Activated CD4-positive, alpha-beta T cell treated with anti-CD3 and anti-CD28 coated beads, Interleukin-2, amount 50 U/mL, for 24 hours (primary cell): ENCODE measurements at regions not wholly inside any gene's neighbourhood (a gene's known extent, or its start where the extent isn't known, plus 50 kb on each side); places are given as distances from the start of the nearest gene placed in this dataset.
A peak's percentile ranks its signal among the peaks of the same experiment; 100 is the strongest.

Source experiments
- DNase-seq, 2 donors: peaks; one replicate each; pipeline ENCODE4 v3.0.0-alpha.2; 2020; ENCODE audit warnings: low read depth in 1 of 2, low spot score in 1 of 2

DNA sequence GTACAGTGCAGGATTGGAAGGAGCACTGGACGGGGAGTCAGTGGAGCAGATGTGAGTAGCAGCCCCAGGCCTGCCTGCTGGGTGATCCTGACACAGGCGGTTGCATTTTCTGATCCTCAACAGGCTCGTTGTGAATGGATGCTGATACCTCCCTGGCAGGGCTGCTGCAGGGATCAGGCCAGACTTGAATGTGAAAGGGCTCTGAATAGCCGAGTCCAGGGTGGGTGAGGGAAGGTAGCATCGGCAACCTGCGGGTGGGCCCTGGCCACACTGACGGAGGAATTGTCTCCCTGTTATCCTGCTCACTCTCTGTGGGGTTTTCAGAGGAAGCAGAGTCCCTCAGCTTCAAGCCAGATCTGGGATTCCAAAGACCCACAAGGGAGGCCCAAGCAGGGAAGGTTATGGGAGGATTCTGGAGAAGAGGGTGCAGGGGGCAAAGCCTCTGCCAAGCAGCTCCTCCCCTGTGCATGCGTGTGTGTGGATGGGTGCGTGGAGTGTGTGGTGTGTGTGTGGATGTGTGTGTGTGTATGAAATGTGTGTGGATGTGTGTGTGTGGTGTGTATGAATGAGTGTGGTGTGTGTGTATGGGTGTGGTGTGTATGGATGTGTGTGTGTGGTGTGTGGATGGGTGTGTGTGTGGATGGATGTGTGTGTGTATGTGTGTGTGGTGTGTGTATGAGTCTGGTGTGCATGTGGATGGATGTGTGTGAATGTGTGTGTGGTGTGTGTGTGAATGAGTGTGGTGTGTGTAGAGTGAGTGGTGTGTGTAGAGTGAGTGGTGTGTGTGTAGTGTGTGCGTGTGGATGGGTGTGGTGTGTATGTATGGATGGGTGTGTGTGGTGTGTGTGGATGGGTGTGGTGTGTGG is 100.3 kb downstream of the UBIAD1 start:
- DNase-seq, result no peak

DNA sequence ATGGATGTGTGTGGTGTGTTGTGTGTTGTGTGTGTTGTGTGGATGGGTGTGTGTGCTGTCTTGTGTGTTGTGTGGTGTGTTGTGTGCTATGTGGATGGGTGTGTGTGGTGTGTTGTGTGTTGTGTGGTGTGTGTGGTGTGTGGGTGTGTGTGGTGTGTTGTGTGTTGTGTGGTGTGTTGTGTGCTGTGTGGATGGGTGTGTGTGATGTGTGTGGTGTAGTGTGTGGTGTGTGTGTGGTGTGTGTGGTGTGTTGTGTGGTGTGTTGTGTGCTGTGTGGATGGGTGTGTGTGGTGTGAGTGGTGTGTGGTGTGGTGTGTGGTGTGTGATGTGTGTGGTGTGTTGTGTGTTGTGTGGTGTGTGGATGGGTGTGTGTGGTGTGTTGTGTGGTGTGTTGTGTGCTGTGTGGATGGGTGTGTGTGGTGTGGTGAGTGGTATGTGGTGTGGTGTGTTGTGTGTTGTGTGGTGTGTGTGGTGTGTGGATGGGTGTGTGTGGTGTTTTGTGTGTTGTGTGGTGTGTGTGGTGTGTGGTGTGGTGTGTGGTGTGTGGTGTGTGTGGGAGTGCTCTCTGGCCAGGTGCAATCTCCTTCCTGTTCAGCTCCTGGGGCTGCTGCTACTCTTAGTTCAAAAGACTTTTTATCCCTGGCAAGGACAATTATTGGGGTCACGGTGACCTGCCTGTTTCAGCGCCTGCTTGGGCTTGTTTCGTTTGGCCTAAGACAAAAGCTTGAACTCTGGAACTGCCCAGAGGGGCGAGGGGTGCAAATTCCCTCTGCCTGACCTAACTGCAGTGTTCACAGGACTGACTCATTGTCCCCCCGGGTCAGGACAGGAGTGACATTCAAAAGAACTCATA is 101.1 kb downstream of the UBIAD1 start:
- DNase-seq, result no peak

DNA sequence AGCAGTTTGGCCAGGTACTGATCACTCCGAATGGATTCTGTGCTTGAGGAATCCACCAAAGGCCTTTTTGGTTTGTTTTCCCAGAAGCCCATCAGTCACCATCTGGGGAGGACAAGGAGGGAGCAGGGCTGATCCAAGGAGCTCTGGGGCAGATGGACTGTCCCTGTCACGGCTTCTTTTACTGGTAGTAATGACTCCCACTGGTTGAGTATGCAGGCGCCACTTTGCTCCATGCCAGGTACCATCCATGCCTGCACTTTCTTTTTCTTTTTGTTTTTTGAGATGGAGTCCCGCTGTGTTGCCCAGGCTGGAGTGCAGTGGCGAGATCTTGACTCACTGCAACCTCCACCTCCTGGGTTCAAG is 101.7 kb downstream of the UBIAD1 start:
- no peak for DNase-seq

DNA sequence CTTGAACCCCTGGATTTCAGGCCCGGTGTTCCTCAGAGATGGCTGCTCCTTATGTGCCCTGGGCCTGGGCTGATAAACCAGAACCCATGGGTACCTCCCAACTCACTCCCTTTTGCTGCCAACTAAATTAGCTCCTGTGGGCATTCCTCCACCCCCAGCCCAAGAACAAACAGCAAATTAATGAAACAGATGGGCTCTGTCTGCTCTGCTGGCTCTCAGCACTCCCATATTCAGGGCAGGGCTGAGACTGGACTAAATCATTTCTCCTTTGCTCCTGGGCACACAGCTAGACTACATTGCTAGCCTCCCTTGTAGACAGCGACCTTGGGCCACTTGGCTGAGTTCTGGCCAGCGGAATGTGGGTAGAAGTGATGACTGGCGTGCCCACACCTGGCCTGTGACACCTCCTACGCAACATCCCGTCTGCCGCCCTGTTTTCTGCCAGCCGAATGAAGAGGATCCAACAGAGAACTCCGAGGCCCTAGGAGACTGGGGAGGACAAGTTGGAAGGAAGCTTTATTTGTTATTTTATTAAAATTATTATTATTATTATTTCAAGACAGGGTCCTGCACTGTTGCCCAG is 101.9 kb upstream of the DISP3 start:
- no peak for DNase-seq

DNA sequence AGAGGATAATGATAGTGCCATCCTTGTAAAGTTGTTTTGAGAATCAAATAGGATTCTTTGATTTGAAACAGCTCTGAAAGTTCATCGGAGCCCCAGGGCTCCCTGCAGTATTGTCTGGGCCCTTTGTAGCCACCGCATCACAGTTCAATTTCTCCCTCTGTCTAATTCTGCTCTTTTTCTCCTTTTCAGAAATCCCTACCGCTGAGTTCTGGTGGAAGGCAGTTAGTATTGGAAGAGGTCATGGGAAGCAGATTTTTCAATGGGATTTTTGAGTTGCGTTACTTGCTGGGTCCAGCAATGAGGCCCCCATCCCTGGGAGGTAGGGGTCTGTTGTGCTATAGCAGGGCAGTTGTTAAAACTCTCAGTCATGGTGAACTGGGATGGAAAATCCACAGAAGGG is 101.0 kb upstream of the DISP3 start:
- no peak for DNase-seq

DNA sequence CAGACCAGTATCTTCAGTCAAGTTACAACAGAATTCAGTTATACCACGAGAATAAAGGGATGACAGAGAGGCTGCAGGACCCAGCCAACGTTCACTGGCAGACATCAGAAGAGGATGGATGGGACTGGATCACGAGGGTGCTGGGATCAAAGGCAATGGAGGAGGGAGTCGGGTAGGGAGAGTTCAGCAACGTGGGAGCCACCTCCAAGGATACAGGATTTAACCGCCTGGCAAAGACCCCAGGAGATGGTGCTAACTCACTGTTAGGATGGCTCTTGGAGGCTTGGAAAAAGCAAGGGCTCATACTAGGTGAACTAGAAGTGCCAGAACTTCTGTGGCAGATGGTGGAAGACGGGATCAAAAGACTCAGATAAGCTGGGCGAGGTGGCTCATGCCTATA is 99.1 kb upstream of the DISP3 start:
- no peak for DNase-seq

DNA sequence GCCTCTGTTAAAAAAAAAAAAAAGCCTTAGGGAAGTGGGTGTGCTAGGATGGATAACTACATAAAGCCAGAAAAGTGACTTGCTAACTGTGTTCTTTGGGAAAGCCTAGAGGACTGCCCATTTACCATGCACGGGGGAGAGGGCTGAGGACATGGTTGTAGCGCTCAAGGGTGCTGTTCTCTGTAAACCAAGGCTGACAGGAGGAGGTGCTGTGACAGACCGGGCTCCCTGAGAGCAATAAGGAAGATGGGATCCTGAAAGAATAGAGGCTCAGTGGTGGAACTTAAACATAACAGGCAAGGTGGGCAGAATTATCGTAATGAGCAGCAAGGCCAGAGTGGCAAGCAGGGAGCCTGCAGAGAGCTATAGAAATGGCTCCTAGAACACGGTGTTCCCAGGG is 98.5 kb upstream of the DISP3 start:
- DNase-seq, result no peak

DNA sequence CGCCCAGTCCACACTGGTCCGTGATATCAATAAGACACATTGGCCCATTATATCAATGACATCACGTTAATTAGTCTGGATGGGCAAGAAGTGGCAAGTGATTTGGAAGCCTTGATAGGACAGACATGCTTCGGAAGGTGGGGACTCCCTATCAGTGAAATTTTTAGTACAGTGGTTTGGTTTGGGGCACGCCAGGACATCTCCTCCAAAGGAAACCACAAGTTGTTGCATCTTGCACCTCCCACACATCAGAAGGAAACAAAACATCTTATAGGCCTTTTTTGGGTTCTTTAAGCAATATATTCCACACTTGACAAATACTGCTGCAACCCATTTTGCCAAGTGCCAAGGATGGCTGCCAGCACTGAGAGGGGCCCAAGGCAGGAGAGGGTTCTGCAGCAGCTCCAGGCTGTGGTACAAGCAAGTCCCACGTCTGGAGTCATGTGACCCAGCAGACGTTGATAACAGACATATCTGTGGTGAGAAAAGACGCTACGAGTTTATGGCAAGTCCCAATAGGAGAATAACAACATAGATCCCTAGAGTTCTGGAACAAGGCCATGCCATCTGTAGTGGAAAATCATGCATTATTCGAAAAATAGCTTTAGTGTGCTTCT is 95.3 kb upstream of the DISP3 start:
- no peak for DNase-seq

DNA sequence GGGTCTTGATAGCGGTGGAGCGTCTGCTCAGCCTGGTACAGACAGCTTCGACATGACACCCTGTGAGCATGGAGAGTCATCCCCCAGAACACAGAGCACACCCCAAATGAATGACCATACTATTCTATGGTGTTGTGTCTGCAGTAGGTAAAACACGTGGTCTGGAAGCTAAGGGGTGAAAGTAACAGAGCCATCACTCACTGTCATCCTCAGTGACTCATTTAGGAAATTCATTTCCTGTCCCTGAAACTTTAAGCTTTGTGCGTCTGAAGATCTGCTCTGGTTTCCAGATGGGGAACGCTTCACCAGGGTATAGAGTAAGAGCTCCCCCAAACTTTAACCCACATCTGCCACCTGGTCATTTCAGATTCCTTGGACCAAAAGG is 94.8 kb upstream of the DISP3 start:
- DNase-seq, result peak in 1 of 2 donors; percentile 7

DNA sequence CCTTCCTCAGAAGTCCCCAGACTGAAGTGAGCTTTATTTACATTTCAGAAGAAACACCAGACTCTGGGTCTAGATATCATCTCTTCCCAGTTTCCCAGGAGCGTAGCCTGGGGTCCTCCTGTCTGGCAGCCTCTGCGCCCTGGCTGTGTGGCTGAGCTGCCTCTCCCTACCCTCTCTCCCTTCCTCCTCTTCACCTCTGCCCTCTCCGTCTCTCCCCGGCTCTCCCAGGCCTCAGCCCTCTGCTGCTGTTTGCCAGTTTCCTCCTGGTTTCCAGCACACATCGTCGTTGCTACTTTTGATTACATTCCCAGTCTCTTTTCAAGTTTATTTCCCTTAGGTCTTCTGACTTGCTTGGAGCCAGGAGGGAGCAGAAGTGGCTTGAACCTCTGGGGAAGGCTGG is 91.1 kb upstream of the DISP3 start:
- no peak for DNase-seq

DNA sequence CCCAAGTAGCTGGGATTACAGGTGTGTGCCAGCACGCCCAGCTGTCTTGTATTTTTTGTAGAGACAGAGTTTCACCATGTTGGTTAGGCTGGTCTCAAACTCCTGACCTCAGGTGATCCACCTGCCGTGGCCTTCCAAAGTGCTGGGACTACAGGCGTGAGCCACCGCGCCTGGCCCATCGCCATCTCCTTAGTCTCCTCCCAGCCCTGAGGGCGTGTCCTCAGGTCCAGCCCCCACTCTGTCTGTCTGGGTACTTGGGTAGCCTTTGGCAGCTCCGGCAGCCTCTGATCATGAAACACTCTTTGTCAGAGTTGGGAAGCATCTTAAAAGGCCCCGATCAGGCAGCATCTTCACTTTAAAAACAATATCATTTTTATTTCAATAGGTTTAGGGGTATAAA is 90.3 kb upstream of the DISP3 start:
- DNase-seq, result no peak

DNA sequence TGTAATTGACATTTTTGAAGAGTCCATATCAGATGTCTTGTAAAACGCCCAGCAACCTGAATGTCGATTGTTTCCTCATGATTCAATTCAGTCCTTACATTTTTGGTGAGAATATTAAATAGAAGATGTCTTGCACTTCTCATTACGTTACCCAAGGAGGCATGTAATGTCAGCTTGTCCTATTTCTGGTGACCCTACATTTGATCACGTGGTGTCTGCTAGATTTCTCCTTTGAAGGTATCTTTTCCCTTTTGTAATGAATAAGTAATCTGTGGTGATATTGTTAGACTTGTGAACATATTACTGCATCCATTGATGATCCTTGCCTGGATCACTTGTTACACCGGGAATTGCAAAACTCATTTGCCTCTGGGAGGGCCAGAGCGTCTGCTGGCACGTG is 87.6 kb upstream of the DISP3 start:
- DNase-seq, result no peak

DNA sequence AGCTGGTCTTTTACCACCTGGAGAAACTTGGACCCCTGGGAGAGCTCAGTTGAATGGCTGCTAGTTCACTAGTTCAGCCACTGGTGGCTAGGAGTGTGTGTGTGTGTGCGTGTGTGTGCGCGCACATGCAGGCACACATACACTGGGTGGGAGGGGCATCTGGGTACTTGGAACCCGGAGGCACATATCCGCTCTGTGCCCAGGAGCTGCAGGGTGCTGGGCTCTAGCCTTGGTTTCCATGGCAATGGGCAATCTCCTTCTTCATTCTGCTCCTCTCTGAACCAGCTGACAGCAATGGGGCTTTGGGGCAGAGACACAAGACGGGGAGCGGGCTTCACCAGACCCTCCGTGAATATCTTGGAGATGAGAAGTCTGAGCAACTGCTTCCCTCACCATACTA is 87.1 kb upstream of the DISP3 start:
- no peak for DNase-seq

DNA sequence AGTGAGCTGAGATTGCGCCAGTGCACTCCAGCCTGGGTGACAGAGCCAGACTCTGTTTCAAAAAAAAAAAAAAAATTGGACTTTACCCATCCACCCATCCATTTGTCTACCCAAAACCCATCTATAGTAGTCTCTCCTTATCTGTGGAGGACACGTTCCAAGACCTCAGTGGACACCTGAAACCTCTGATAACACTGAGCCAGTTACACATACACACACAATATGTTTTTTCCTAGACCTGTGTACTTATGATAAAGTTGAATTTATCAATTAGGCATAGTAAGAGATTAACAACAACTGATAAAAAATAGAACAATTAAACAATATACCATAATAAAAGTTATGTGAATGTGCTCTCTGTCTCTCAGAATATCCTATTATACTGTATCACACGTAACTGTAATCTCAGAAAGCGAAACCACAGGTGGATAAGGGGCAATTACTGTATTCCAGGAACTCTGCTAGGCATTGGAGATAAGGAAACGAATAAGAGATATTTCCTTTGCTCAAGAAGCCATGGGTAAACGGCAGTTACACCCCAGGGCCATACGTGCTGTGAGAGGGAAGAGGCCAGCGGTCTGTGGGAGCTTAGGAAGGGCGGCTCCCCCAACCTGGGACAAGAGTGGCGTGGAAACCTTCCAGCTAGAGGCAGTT is 84.2 kb upstream of the DISP3 start:
- DNase-seq, result no peak

DNA sequence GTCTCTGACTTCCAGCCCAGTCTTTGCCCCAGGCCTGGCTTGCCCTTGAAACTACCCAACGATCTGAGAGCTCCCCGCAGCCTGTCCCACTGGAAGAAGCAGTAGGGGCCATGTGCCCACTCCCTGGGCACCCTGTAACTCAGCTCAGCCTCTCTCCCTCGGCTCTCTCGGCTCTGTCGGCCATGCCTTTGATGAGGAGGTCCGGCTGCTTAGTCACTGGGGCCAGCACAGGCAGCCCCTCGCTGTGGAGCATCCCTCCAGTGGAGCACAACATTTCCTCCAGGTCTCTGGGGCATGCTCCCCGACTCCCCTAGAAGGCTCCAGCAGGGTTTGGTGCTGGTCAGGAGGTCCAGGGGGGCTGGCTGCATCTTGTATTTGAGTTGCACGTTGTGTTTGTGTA is 83.3 kb upstream of the DISP3 start:
- no peak for DNase-seq

DNA sequence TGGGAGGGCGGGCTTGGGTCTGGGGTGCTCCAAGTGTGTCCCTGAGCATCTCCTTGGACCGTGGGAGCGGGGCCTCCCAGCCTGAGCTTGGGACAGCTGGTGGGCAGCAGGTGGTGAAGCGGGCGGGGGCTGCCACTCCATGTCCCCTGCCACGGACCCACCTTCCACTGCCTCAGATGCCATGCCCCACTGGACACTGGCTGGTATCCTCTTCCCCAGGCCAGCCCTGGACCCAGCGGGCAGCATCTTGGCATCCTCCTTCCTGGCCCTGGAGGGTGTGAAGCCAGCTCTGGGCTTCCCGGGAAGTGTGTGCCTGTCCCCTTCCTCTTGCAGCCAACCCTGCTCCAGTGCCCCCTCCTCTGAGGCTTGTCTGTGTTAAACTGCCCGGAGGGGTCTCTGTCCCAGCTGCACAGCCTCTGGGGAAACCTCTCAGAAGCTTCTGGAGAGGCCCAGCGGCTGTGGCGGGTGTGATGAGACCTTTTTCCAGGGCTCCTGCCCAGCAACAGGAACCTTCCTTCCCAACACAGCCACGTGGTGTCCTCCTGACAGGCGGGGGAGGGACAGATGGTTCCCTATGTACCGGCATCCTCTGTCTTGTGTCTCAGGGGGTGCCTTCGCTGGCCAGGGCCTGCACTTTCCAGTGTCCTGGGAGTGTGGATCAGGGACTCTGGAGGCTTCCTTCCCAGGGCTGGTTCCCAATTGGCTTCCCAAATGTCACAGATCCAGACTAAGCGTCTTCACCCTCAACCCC is 81.6 kb upstream of the DISP3 start:
- DNase-seq, result no peak

DNA sequence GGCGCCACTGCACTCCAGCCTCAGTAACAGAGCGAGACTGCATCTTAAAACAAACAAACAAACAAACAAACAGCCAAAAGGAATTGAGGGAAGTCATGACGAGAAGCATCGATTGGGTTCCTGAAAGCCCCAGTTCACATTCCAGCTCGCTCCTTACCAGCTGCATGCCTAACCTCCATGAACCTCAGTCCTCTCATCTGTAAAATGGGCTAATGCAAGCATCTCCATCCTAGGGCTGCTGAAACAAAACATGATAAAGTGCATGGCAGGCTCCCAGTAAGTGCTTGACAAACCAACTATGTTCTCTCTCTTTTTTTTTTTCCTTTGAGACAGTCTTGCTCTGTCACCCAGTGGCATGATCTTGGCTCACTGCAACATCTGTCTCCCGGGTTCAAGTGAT is 79.7 kb upstream of the DISP3 start:
- DNase-seq, result no peak

DNA sequence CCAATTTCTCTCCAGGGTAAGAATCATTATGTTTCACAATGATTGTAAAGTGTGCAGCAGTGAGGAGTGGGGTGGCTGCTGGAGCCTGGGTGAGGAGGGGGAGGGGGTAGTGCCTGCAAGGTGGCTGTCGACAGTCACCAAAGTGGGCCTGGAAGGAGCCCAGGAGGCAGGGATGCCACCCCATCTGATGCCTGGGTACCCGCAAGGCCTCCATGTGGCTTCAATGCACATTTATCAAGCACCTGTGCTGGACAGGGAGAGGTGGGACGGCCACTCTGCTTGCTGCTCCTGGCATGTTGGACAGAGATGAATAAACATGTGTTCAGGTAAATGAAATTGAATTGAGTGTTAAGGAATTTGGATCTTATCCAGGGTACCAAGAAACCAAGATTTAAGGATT is 78.8 kb upstream of the DISP3 start:
- DNase-seq, result no peak

DNA sequence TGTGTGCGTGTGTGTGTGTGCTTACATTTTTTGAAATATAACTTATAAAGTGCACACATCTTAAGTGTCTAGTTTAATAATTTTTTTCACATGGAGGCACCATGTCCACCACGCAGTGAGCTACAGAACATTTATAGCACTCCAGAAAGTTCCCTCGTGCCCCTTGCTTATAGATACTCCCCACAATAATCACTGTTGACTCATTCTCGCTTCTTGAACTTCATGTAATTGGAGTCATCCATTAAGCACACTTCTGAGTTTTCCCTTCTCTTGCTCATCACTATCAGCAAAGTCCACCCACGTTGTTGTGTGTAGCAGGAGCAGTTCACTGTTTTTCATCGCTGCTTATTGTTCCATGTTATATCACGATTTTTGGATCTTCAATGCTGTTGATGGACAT is 78.4 kb upstream of the DISP3 start:
- DNase-seq, result no peak

DNA sequence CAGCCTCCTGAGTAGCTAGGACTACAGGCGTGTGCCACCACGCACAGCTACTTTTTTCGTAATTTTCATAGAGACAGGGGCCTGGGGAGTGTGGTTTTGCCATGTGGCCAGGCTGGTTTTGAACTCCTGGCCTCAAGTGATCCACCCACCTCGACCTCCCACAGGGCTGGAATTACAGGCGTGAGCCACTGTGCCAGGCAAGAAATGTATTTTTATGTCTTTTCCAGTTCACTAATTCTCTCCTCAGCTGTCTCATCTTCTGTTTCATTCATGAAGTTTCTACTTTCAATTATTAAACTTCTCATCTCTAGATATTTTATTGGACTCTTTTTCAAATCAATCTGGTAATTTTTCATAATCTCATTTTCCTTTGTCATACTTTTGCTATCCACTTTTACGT is 72.1 kb upstream of the DISP3 start:
- DNase-seq, result no peak
